ENCODE measurements at regions not wholly inside any gene's neighbourhood (a gene's known extent, or its start where the extent isn't known, plus 50 kb on each side); places are given as distances from the start of the nearest gene placed in this dataset.

- TF ChIP-seq PATZ1 (CRISPR knock-in tag; IDR thresholded peaks at IDR 0.05) (no peak), ZNF350 (CRISPR knock-in tag; IDR thresholded peaks at IDR 0.05; ENCODE audit: borderline replicate concordance, low read depth) (no peak), ZNF766 (CRISPR knock-in tag; IDR thresholded peaks at IDR 0.05; ENCODE audit: borderline replicate concordance) (no peak), NCOA2 (CRISPR knock-in tag; IDR thresholded peaks at IDR 0.05) (no peak), ZNF713 (CRISPR knock-in tag; IDR thresholded peaks at IDR 0.05) (no peak), RERE (CRISPR knock-in tag; IDR thresholded peaks at IDR 0.05; ENCODE audit: low read depth) (no peak), HNRNPUL1 (IDR thresholded peaks at IDR 0.05; ENCODE audit: low read depth, low read length) (no peak), ATF2 (CRISPR knock-in tag; IDR thresholded peaks at IDR 0.05) (no peak), HHEX (CRISPR knock-in tag; IDR thresholded peaks at IDR 0.05) (no peak)
Measured at GRCh38 chr3:139117136-139117675, 72.5 kb upstream of the PRR23C start (continued).
